Glutamatergic neuron (in vitro differentiated cells): ENCODE measurements at regions not wholly inside any gene's neighbourhood (a gene's known extent, or its start where the extent isn't known, plus 50 kb on each side); places are given as distances from the start of the nearest gene placed in this dataset.

Source experiments
- DNase-seq: peaks from one replicate; pipeline ENCODE4 v3.0.0; 2022
- H3K27ac Mint-ChIP-seq: one replicate; pipeline ENCODE4 v1.8.0; 2020; ENCODE audit warnings: mild to moderate bottlenecking, mixed read lengths, inconsistent platforms; ENCODE audit not compliant: unreplicated experiment
- H3K27me3 Mint-ChIP-seq: one replicate; pipeline ENCODE4 v1.8.0; 2020; ENCODE audit warnings: mild to moderate bottlenecking, moderate library complexity, mixed read lengths, inconsistent platforms; ENCODE audit not compliant: unreplicated experiment
- H3K36me3 Mint-ChIP-seq: one replicate; pipeline ENCODE4 v1.8.0; 2020; ENCODE audit warnings: mild to moderate bottlenecking, mixed read lengths, inconsistent platforms; ENCODE audit not compliant: unreplicated experiment
- H3K4me1 Mint-ChIP-seq: one replicate; pipeline ENCODE4 v1.8.0; 2020; ENCODE audit warnings: mild to moderate bottlenecking, low read depth, mixed read lengths, inconsistent platforms; ENCODE audit not compliant: unreplicated experiment
- H3K4me3 Mint-ChIP-seq: one replicate; pipeline ENCODE4 v1.8.0; 2020; ENCODE audit warnings: mild to moderate bottlenecking, mixed read lengths, inconsistent platforms; ENCODE audit not compliant: unreplicated experiment
- H3K9me3 Mint-ChIP-seq: one replicate; pipeline ENCODE4 v1.8.0; 2020; ENCODE audit warnings: mild to moderate bottlenecking, moderate library complexity, mixed read lengths, inconsistent platforms; ENCODE audit not compliant: unreplicated experiment
- CTCF ChIP-seq: fragments of 200-600 bp; sonication (generic); IDR thresholded peaks from one replicate; pipeline ENCODE4 v1.5.0; 2021; ENCODE audit not compliant: partially characterized antibody, unreplicated experiment

- Mint-ChIP-seq H3K27me3 (peaks cover 8% of the 10 kb centered on the region), H3K27ac (no peak overlapping the region), H3K4me1 (peaks cover 2% of the 10 kb centered on the region), H3K36me3 (no peaks in the 10 kb centered on the region), H3K9me3 (peaks cover 4% of the 10 kb centered on the region), H3K4me3 (no peak overlapping the region)
- no peak for TF ChIP-seq CTCF
- DNase-seq: no peak
Measured at GRCh38 chr2:60385648-60386047, 167.8 kb downstream of the BCL11A start.

GRCh38 chr2:60383401-60384143 lies 169.9 kb downstream of the BCL11A start:
- Mint-ChIP-seq H3K27me3 (peaks cover 3% of the 10 kb centered on the region), H3K36me3 (no peaks in the 10 kb centered on the region), H3K4me3 (no peak overlapping the region), H3K27ac (no peak overlapping the region), H3K9me3 (peaks cover 4% of the 10 kb centered on the region), H3K4me1 (peaks cover 2% of the 10 kb centered on the region)
- no peak for DNase-seq
- TF ChIP-seq CTCF: no peak

GRCh38 chr2:60380411-60380810 lies 173.0 kb downstream of the BCL11A start:
- TF ChIP-seq CTCF: no peak
- no peak for DNase-seq
- Mint-ChIP-seq H3K27me3 (peaks cover 3% of the 10 kb centered on the region), H3K27ac (no peak overlapping the region), H3K4me3 (no peak overlapping the region), H3K9me3 (peaks cover 4% of the 10 kb centered on the region), H3K4me1 (peaks cover 2% of the 10 kb centered on the region), H3K36me3 (no peaks in the 10 kb centered on the region)

DNA sequence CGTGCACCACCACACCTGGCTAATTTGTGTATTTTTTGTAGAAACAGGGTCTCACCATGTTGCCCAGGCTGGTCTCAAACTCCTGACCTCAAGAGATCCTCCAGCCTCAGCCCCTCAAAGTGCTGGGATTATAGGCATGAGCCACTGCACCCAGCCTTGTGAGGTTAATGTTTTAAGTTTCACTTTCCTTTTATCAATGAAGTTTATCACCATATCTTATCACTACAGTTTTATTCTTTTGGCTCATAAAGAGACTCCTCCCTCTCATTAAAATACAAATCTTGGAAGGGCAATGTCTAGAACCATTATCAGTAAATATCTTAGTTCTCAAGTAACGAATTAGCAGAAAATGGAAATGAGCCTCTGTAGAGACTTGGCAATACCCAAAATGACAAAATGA lies 173.8 kb downstream of the BCL11A start:
- Mint-ChIP-seq H3K4me3 (no peak overlapping the region), H3K36me3 (no peaks in the 10 kb centered on the region), H3K27ac (no peak overlapping the region), H3K27me3 (peaks cover 3% of the 10 kb centered on the region), H3K4me1 (peaks cover 2% of the 10 kb centered on the region), H3K9me3 (peaks cover 4% of the 10 kb centered on the region)
- TF ChIP-seq CTCF: no peak
- DNase-seq: no peak

DNA sequence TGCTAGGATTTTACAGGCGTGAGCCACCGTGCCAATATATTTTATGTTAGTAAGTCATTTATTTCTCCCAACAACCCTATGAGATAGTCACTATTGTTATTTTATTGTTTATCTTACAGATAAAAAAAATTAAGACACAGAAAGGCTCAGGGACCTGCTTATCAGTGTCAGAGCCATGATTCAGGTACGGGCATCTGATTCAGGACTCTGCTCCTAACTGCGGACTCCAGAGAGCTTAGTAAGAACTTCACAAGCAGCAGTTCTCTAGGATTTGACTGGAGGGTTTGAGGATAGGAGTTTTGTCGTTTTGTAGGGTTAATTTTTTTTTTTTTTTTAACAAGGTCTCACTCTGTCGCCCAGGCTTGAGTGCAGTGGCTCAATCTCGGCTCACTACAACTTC lies 174.2 kb downstream of the BCL11A start:
- Mint-ChIP-seq H3K4me1 (peaks cover 2% of the 10 kb centered on the region), H3K4me3 (no peak overlapping the region), H3K27ac (no peak overlapping the region), H3K27me3 (peaks cover 3% of the 10 kb centered on the region), H3K9me3 (peaks cover 4% of the 10 kb centered on the region), H3K36me3 (no peaks in the 10 kb centered on the region)
- no peak for DNase-seq
- TF ChIP-seq CTCF: no peak
